ENCODE measurements at regions not wholly inside any gene's neighbourhood (a gene's known extent, or its start where the extent isn't known, plus 50 kb on each side); places are given as distances from the start of the nearest gene placed in this dataset.

DNA sequence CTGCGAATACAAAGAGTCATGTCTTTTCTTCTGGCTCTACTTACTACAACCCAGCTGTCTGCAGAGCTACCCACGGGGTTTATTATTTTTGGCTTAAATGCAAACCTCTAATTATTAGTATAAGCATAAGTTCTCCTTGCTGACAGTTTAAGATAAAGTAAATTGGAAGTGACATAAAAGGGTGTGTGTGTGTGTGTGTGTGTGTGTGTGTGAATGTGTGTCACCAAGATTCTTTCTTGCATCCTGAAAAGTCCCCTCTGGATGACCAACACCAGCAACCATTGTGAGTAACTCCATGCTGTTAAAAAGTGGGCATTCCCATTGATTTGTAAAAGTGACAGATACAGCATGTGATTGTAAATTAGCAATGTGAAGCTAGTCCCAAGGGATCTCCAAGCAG is 803.8 kb upstream of the ZNF608 start:
- no peaks in the 10 kb centered on the region; the same call in 1 of the 2 replicates for H3K9me3 ChIP-seq (ENCODE audit: low read length)
- no peak for TF ChIP-seq EZH2phosphoT487 (IDR thresholded peaks at IDR 0.05; ENCODE audit: borderline replicate concordance, low read depth, low read length)
- TF ChIP-seq CTCF (conservative IDR thresholded peaks at IDR 0.05; ENCODE audit: low read length) = no peak
- no peaks in the 10 kb centered on the region for H3K79me2 ChIP-seq (ENCODE audit: insufficient read depth, low read depth, low read length)
- ChIA-PET CTCF (ENCODE audit: unreplicated experiment) (no interaction called here), POLR2A (interaction anchor here (0.6 kb wide), 1 partner anchor 33 kb away, joined by 3 read pairs; no protein-coding TSS in a partner anchor)
- intact Hi-C loops (cut with micrococcal nuclease; ENCODE audit: unreplicated experiment) = no loop called here
- H3K27ac ChIP-seq (ENCODE audit: low read depth, low read length, poor library complexity, severe bottlenecking) = no peak overlapping the region
- H2AFZ ChIP-seq (ENCODE audit: low read length) = no peak overlapping the region
- no peaks in the 10 kb centered on the region for H3K36me3 ChIP-seq (ENCODE audit: insufficient read depth, low read length)
- no peak for DNase-seq (ENCODE audit: low spot score)
- H3K4me1 ChIP-seq (ENCODE audit: insufficient read depth, low read length, poor library complexity, severe bottlenecking) = no peaks in the 10 kb centered on the region
- BruUV-seq (replicated peaks) = no TSS peak
- H4K20me1 ChIP-seq (ENCODE audit: insufficient read depth, low read length) = no peaks in the 10 kb centered on the region
- H3K9me2 ChIP-seq (ENCODE audit: insufficient read depth, low read length) = no peaks in the 10 kb centered on the region
- no peak overlapping the region for H3K4me3 ChIP-seq (ENCODE audit: low read depth, low read length, poor library complexity, severe bottlenecking)
- no peak overlapping the region for H3K4me2 ChIP-seq (ENCODE audit: low read length)

- Histone ChIP-seq H4K20me1 (ENCODE audit: insufficient read depth, low read length) (no peaks in the 10 kb centered on the region), H3K9me2 (ENCODE audit: insufficient read depth, low read length) (no peaks in the 10 kb centered on the region), H3K79me2 (ENCODE audit: insufficient read depth, low read depth, low read length) (no peaks in the 10 kb centered on the region), H3K4me3 (ENCODE audit: low read depth, low read length, poor library complexity, severe bottlenecking) (no peak overlapping the region), H3K4me1 (ENCODE audit: insufficient read depth, low read length, poor library complexity, severe bottlenecking) (no peaks in the 10 kb centered on the region), H3K27ac (ENCODE audit: low read depth, low read length, poor library complexity, severe bottlenecking) (no peak overlapping the region), H2AFZ (ENCODE audit: low read length) (no peak overlapping the region), H3K9me3 (ENCODE audit: low read length) (no peaks in the 10 kb centered on the region; the same call in 1 of the 2 replicates), H3K4me2 (ENCODE audit: low read length) (no peak overlapping the region), H3K36me3 (ENCODE audit: insufficient read depth, low read length) (no peaks in the 10 kb centered on the region)
- ChIA-PET POLR2A (interaction anchor here (0.7 to 1.1 kb wide), 5 partner anchors 9 to 689 kb away, joined by 3 to 5 read pairs (median 3); no protein-coding TSS in a partner anchor), CTCF (ENCODE audit: unreplicated experiment) (no interaction called here)
- intact Hi-C loops (cut with micrococcal nuclease; ENCODE audit: unreplicated experiment) = no loop called here
- no TSS peak for BruUV-seq (replicated peaks)
- TF ChIP-seq EZH2phosphoT487 (IDR thresholded peaks at IDR 0.05; ENCODE audit: borderline replicate concordance, low read depth, low read length) (no peak), CTCF (conservative IDR thresholded peaks at IDR 0.05; ENCODE audit: low read length) (no peak)
- DNase-seq (ENCODE audit: low spot score) = no peak
Observed at GRCh38 chr5:125551246-125551645, 804.8 kb upstream of the ZNF608 start.

GRCh38 chr5:125551797-125552196 is 805.4 kb upstream of the ZNF608 start:
- Histone ChIP-seq H3K79me2 (ENCODE audit: insufficient read depth, low read depth, low read length) (no peaks in the 10 kb centered on the region), H4K20me1 (ENCODE audit: insufficient read depth, low read length) (no peaks in the 10 kb centered on the region), H3K9me3 (ENCODE audit: low read length) (no peaks in the 10 kb centered on the region; the same call in 1 of the 2 replicates), H3K36me3 (ENCODE audit: insufficient read depth, low read length) (no peaks in the 10 kb centered on the region), H3K4me3 (ENCODE audit: low read depth, low read length, poor library complexity, severe bottlenecking) (no peak overlapping the region), H3K27ac (ENCODE audit: low read depth, low read length, poor library complexity, severe bottlenecking) (no peak overlapping the region), H3K9me2 (ENCODE audit: insufficient read depth, low read length) (no peaks in the 10 kb centered on the region), H2AFZ (ENCODE audit: low read length) (no peak overlapping the region), H3K4me1 (ENCODE audit: insufficient read depth, low read length, poor library complexity, severe bottlenecking) (no peaks in the 10 kb centered on the region), H3K4me2 (ENCODE audit: low read length) (no peak overlapping the region)
- no peak for DNase-seq (ENCODE audit: low spot score)
- ChIA-PET POLR2A (interaction anchor here (0.7 to 1.1 kb wide), 7 partner anchors 8 to 688 kb away, joined by 3 to 5 read pairs (median 3); no protein-coding TSS in a partner anchor), CTCF (ENCODE audit: unreplicated experiment) (no interaction called here)
- no TSS peak for BruUV-seq (replicated peaks)
- intact Hi-C loops (cut with micrococcal nuclease; ENCODE audit: unreplicated experiment) = no loop called here
- no peak for TF ChIP-seq EZH2phosphoT487 (IDR thresholded peaks at IDR 0.05; ENCODE audit: borderline replicate concordance, low read depth, low read length)
- no peak for TF ChIP-seq CTCF (conservative IDR thresholded peaks at IDR 0.05; ENCODE audit: low read length)
